GM19240 (cell line): ENCODE measurements at regions not wholly inside any gene's neighbourhood (a gene's known extent, or its start where the extent isn't known, plus 50 kb on each side); places are given as distances from the start of the nearest gene placed in this dataset.
"Not testable (repeated sequence)": the region's sequence is repeated elsewhere in the genome, so short reads cannot be mapped to it uniquely, and the experiment has no call there.

Source experiments
- DNase-seq: peaks from one replicate; pipeline ENCODE4 v3.0.0; 2011; ENCODE audit warnings: low spot score; ENCODE audit not compliant: insufficient read length

GRCh38 chr11:33530815-33531214 is 169.8 kb downstream of the C11orf91 start:
- DNase-seq, result no peak

- no peak for DNase-seq
Observed at GRCh38 chr11:33529461-33529860, 171.2 kb downstream of the C11orf91 start.

- not testable (repeated sequence) for DNase-seq
Observed at GRCh38 chr11:33527738-33528137, 172.9 kb downstream of the C11orf91 start.

- DNase-seq, result no peak
Observed at GRCh38 chr11:33525789-33526188, 174.8 kb downstream of the C11orf91 start.

- no peak for DNase-seq
Observed at GRCh38 chr11:33521384-33521783, 179.2 kb downstream of the C11orf91 start.

- DNase-seq, result no peak
Observed at GRCh38 chr11:33520112-33520511, 180.5 kb downstream of the C11orf91 start.

GRCh38 chr11:33515347-33515746 is 185.3 kb downstream of the C11orf91 start:
- DNase-seq, result no peak

- no peak for DNase-seq
Observed at GRCh38 chr11:33514079-33514925, 186.3 kb downstream of the C11orf91 start.

- DNase-seq, result no peak
Observed at GRCh38 chr11:33509632-33510031, 191.0 kb downstream of the C11orf91 start.

- DNase-seq, result no peak
Observed at GRCh38 chr11:33507967-33508366, 192.7 kb downstream of the C11orf91 start.

- DNase-seq, result no peak
Observed at GRCh38 chr11:33507356-33507755, 193.3 kb downstream of the C11orf91 start.

GRCh38 chr11:33505093-33505492 is 195.5 kb downstream of the C11orf91 start:
- no peak for DNase-seq

- DNase-seq, result no peak
Observed at GRCh38 chr11:33500861-33501479, 199.7 kb downstream of the C11orf91 start.

- DNase-seq, result no peak
Observed at GRCh38 chr11:33500332-33500731, 200.3 kb downstream of the C11orf91 start.

- DNase-seq, result no peak
Observed at GRCh38 chr11:33492596-33492995, 208.0 kb downstream of the C11orf91 start.

- no peak for DNase-seq
Observed at GRCh38 chr11:33490842-33491370, 209.7 kb downstream of the C11orf91 start.

GRCh38 chr11:33488971-33489370 is 211.7 kb downstream of the C11orf91 start:
- no peak for DNase-seq

GRCh38 chr11:33480626-33481025 is 220.0 kb downstream of the C11orf91 start:
- no peak for DNase-seq

- no peak for DNase-seq
Observed at GRCh38 chr11:33479231-33479630, 221.4 kb downstream of the C11orf91 start.

GRCh38 chr11:33478111-33478573 is 221.0 kb downstream of the HIPK3 start:
- DNase-seq, result no peak

GRCh38 chr11:33476945-33477606 is 219.9 kb downstream of the HIPK3 start:
- DNase-seq, result no peak

GRCh38 chr11:33475993-33476392 is 218.8 kb downstream of the HIPK3 start:
- no peak for DNase-seq
